ENCODE measurements at regions not wholly inside any gene's neighbourhood (a gene's known extent, or its start where the extent isn't known, plus 50 kb on each side); places are given as distances from the start of the nearest gene placed in this dataset.
A peak's percentile ranks its signal among the peaks of the same experiment; 100 is the strongest.

DNA sequence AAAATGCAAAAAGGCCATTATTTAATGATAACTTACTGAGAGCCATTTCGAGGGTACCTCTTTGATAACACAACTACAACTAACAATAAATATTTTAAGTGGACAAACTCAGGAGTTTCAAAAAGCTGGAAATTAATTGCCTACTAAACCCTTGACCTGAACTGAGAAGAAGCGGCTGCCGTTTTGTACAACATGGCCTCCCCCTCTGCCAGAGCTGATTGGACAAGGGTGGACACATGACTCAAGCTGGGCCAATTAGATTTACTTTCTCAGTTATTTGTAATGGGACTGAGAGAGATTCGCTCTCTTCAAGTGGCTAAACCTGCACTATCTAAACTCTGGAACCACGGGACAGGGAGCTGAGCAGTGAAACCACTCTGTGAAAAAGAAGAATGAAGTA lies 135.9 kb upstream of the SERPINE2 start:
- RAD21 ChIA-PET (ENCODE audit: unreplicated experiment): no interaction called here
- H3K9ac ChIP-seq (ENCODE audit: control insufficient read depth, insufficient read depth, low read length): no peak overlapping the region
- no peak overlapping the region for H2AFZ ChIP-seq (ENCODE audit: control insufficient read depth, low read depth, low read length)
- DNase-seq (ENCODE audit: low read depth, low spot score) (no peak), ATAC-seq (no peak), FAIRE-seq (no peak)
- TF ChIP-seq, protein P1, sequence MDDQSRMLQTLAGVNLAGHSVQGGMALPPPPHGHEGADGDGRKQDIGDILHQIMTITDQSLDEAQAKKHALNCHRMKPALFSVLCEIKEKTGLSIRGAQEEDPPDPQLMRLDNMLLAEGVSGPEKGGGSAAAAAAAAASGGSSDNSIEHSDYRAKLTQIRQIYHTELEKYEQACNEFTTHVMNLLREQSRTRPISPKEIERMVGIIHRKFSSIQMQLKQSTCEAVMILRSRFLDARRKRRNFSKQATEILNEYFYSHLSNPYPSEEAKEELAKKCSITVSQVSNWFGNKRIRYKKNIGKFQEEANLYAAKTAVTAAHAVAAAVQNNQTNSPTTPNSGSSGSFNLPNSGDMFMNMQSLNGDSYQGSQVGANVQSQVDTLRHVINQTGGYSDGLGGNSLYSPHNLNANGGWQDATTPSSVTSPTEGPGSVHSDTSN (IDR thresholded peaks at IDR 0.05; ENCODE audit: insufficient replicate concordance, low read depth, low read length): no peak
- peak; percentile 30; the same call in 1 of the 2 replicates for TF ChIP-seq NFYB (IDR thresholded peaks at IDR 0.05; ENCODE audit: insufficient read depth, low read depth, low read length)
- no peaks in the 10 kb centered on the region for H3K9me3 ChIP-seq (replicated peaks; ENCODE audit: control insufficient read depth, insufficient read depth, low read length)
- SMC1A ChIA-PET (ENCODE audit: uncharacterized antibody, unreplicated experiment): no interaction called here
- POLR2A ChIA-PET: no interaction called here
- intact Hi-C loops (cut with micrococcal nuclease; ENCODE audit: unreplicated experiment) (no loop called here), in situ Hi-C loops (cut with MboI) (no loop called here)
- H3K79me2 ChIP-seq (ENCODE audit: control insufficient read depth, insufficient read depth, low read length): no peaks in the 10 kb centered on the region
- no peak overlapping the region for H3K4me2 ChIP-seq (ENCODE audit: control insufficient read depth, insufficient read depth)
- no peaks in the 10 kb centered on the region for H4K20me1 ChIP-seq (ENCODE audit: control insufficient read depth, insufficient read depth)
- CTCF ChIA-PET: no interaction called here
- BruUV-seq (replicated peaks): no TSS peak
- no peak overlapping the region for H3K4me3 ChIP-seq
- no peaks in the 10 kb centered on the region for H3K4me1 ChIP-seq (ENCODE audit: control insufficient read depth, insufficient read depth, low read length)
- H3K36me3 ChIP-seq (ENCODE audit: control insufficient read depth in 2 of 2, insufficient read depth in 2 of 2, low read length in 1 of 2): no peaks in the 10 kb centered on the region
- WGBS (ENCODE audit: insufficient coverage, insufficient replicate concordance, low lambda C conversion rate, missing lambda C conversion rate): 38% methylated on average over 5 of the region's 5 CpGs
- no peak overlapping the region for H3K27ac ChIP-seq (ENCODE audit: control insufficient read depth, insufficient read depth)
- H3K27me3 ChIP-seq (replicated peaks in 1 of 2; ENCODE audit: control insufficient read depth in 2 of 2, insufficient read depth in 2 of 2, low read length in 1 of 2): no peaks in the 10 kb centered on the region; a peak in 1 of 4 replicates

DNA sequence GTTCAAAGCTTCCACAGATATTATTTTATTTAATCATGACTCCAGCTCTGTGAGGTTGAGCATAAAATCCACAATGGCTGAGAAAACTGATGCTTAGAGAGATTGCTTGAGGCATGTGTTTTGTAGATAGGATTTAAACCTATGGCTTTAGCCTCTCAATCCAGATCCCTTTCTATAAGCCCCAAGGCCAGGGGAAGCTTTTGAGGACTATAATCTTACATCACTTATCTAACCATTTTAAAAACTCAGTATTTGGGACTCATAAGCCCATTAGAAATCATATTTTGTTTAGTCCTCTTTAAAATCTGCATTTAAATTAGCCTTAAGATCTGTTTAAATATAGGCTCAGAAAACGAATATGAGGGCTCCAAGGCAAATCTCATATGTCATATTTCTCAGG lies 135.4 kb upstream of the SERPINE2 start:
- intact Hi-C loops (cut with micrococcal nuclease; ENCODE audit: unreplicated experiment): no loop called here
- TF ChIP-seq POU2F2 (IDR thresholded peaks at IDR 0.05; ENCODE audit: borderline replicate concordance, low read depth, low read length) (no peak), TARDBP (IDR thresholded peaks at IDR 0.05; ENCODE audit: borderline replicate concordance) (no peak), IKZF1 (conservative IDR thresholded peaks at IDR 0.05) (no peak), DPF2 (IDR thresholded peaks at IDR 0.05) (no peak), GATAD2B (conservative IDR thresholded peaks at IDR 0.05; ENCODE audit: low read depth) (no peak), FOXM1 (IDR thresholded peaks at IDR 0.05; ENCODE audit: low read depth, low read length) (no peak), POLR2AphosphoS2 (IDR thresholded peaks at IDR 0.05; ENCODE audit: low read depth, low read length) (no peak)
- TF ChIP-seq, protein P2, sequence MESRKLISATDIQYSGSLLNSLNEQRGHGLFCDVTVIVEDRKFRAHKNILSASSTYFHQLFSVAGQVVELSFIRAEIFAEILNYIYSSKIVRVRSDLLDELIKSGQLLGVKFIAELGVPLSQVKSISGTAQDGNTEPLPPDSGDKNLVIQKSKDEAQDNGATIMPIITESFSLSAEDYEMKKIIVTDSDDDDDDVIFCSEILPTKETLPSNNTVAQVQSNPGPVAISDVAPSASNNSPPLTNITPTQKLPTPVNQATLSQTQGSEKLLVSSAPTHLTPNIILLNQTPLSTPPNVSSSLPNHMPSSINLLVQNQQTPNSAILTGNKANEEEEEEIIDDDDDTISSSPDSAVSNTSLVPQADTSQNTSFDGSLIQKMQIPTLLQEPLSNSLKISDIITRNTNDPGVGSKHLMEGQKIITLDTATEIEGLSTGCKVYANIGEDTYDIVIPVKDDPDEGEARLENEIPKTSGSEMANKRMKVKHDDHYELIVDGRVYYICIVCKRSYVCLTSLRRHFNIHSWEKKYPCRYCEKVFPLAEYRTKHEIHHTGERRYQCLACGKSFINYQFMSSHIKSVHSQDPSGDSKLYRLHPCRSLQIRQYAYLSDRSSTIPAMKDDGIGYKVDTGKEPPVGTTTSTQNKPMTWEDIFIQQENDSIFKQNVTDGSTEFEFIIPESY (IDR thresholded peaks at IDR 0.05): no peak
- TF ChIP-seq, protein P3, sequence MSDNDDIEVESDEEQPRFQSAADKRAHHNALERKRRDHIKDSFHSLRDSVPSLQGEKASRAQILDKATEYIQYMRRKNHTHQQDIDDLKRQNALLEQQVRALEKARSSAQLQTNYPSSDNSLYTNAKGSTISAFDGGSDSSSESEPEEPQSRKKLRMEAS (IDR thresholded peaks at IDR 0.05; ENCODE audit: low read depth, low read length): no peak
- TF ChIP-seq, protein P4, sequence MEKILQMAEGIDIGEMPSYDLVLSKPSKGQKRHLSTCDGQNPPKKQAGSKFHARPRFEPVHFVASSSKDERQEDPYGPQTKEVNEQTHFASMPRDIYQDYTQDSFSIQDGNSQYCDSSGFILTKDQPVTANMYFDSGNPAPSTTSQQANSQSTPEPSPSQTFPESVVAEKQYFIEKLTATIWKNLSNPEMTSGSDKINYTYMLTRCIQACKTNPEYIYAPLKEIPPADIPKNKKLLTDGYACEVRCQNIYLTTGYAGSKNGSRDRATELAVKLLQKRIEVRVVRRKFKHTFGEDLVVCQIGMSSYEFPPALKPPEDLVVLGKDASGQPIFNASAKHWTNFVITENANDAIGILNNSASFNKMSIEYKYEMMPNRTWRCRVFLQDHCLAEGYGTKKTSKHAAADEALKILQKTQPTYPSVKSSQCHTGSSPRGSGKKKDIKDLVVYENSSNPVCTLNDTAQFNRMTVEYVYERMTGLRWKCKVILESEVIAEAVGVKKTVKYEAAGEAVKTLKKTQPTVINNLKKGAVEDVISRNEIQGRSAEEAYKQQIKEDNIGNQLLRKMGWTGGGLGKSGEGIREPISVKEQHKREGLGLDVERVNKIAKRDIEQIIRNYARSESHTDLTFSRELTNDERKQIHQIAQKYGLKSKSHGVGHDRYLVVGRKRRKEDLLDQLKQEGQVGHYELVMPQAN (conservative IDR thresholded peaks at IDR 0.05): no peak

More for the DNA sequence above, 135.4 kb upstream of the SERPINE2 start:
- Histone ChIP-seq H3K4me1 (ENCODE audit: control insufficient read depth, insufficient read depth, low read length) (no peaks in the 10 kb centered on the region), H3K27me3 (replicated peaks in 1 of 2; ENCODE audit: control insufficient read depth in 2 of 2, insufficient read depth in 2 of 2, low read length in 1 of 2) (no peaks in the 10 kb centered on the region; a peak in 1 of 4 replicates), H3K36me3 (ENCODE audit: control insufficient read depth in 2 of 2, insufficient read depth in 2 of 2, low read length in 1 of 2) (no peaks in the 10 kb centered on the region), H4K20me1 (ENCODE audit: control insufficient read depth, insufficient read depth) (no peaks in the 10 kb centered on the region), H3K4me3 (no peak overlapping the region), H3K9ac (ENCODE audit: control insufficient read depth, insufficient read depth, low read length) (no peak overlapping the region), H2AFZ (ENCODE audit: control insufficient read depth, low read depth, low read length) (no peak overlapping the region), H3K4me2 (ENCODE audit: control insufficient read depth, insufficient read depth) (no peak overlapping the region), H3K79me2 (ENCODE audit: control insufficient read depth, insufficient read depth, low read length) (no peaks in the 10 kb centered on the region), H3K9me3 (replicated peaks; ENCODE audit: control insufficient read depth, insufficient read depth, low read length) (no peaks in the 10 kb centered on the region), H3K27ac (ENCODE audit: control insufficient read depth, insufficient read depth) (no peak overlapping the region)
- ChIA-PET POLR2A (no interaction called here), CTCF (interaction anchor here (1.0 kb wide), 1 partner anchor 181 kb away, joined by 3 read pairs; no protein-coding TSS in a partner anchor), SMC1A (ENCODE audit: uncharacterized antibody, unreplicated experiment) (no interaction called here), RAD21 (ENCODE audit: unreplicated experiment) (no interaction called here)
- DNase-seq (ENCODE audit: low read depth, low spot score) (no peak), ATAC-seq (no peak), FAIRE-seq (no peak)
- no TSS peak for BruUV-seq (replicated peaks)
- in situ Hi-C loops (cut with MboI): no loop called here
- 4% methylated on average over 1 of the region's 1 CpG for WGBS (ENCODE audit: insufficient coverage, insufficient replicate concordance, low lambda C conversion rate, missing lambda C conversion rate)

Measured in GM12878 (cell line).